OCI-LY7 (cell line): ENCODE measurements at regions not wholly inside any gene's neighbourhood (a gene's known extent, or its start where the extent isn't known, plus 50 kb on each side); places are given as distances from the start of the nearest gene placed in this dataset.

Experiments
- EZH2phosphoT487 ChIP-seq: fragments of 200-600 bp; sonication (generic); IDR thresholded peaks from 2 replicates; pipeline ENCODE4 v1.6.1; 2018; ENCODE audit warnings: low read depth, borderline replicate concordance, mild to moderate bottlenecking, mixed run types, antibody characterized with exemption, low read length, moderate library complexity, mixed read lengths
- TF ChIP-seq, protein P1 (sequence below): fragments of 200-600 bp; sonication (generic); conservative IDR thresholded peaks from 2 replicates; pipeline ENCODE4 v1.5.1; 2014; ENCODE audit warnings: mild to moderate bottlenecking, antibody characterized with exemption, low read length, moderate library complexity, mixed read lengths

DNA sequence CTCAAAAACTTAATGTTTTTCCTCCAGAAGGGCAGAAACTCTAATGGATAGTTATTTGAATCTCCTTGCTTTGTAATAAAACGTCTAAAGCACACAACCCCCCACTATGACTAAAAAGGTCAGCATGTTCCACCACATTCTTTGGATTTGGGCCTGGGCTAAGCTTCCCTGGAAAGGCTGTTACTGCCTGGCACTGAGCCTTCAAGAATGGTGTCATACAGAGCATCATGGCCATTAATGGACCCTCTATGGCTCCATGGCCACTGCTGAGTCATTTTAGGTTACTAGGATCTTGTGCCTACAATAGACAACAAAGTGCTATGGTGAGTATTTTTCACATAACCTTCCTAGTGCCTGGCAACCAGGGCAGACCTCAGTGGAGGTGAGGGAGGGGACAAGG is 242.6 kb upstream of the FAT3 start:
- TF ChIP-seq, protein P1, sequence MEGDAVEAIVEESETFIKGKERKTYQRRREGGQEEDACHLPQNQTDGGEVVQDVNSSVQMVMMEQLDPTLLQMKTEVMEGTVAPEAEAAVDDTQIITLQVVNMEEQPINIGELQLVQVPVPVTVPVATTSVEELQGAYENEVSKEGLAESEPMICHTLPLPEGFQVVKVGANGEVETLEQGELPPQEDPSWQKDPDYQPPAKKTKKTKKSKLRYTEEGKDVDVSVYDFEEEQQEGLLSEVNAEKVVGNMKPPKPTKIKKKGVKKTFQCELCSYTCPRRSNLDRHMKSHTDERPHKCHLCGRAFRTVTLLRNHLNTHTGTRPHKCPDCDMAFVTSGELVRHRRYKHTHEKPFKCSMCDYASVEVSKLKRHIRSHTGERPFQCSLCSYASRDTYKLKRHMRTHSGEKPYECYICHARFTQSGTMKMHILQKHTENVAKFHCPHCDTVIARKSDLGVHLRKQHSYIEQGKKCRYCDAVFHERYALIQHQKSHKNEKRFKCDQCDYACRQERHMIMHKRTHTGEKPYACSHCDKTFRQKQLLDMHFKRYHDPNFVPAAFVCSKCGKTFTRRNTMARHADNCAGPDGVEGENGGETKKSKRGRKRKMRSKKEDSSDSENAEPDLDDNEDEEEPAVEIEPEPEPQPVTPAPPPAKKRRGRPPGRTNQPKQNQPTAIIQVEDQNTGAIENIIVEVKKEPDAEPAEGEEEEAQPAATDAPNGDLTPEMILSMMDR, result no peak
- TF ChIP-seq EZH2phosphoT487, result no peak
